PC-3 (cell line): ENCODE measurements at regions not wholly inside any gene's neighbourhood (a gene's known extent, or its start where the extent isn't known, plus 50 kb on each side); places are given as distances from the start of the nearest gene placed in this dataset.

Experiments used
- CTCF ChIP-seq: fragments of 300-600 bp; sonication (generic); conservative IDR thresholded peaks from 2 replicates; pipeline ENCODE4 v1.5.1; 2017; ENCODE audit warnings: antibody characterized with exemption, low read depth, mild to moderate bottlenecking, low read length
- EZH2 ChIP-seq: fragments of 300-600 bp; sonication (generic); IDR thresholded peaks from one replicate; pipeline ENCODE4 v1.6.1; 2017; ENCODE audit warnings: antibody characterized with exemption, mild to moderate bottlenecking, low read length; ENCODE audit not compliant: unreplicated experiment

DNA sequence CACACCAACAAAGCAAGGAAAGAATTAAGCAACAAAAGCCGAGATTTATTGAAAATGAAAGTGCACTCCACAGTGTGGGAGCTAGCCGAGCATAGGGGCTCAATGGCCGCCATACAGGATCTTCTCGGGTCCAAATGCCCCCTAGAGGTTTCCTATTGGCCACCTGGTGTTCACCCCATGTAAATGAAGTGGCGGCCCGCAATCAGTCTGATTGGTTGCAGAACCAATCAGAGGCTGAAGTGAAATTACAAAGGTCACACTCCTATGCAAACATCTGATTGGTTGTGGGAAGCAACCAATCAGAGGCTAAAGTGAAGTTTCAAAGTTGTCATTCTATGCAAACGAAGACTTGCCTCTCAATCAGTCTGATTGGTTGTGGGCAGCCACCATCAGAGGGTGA, 61.8 kb upstream of the SLC35B4 start:
- TF ChIP-seq EZH2 (no peak), CTCF (no peak)
